Smooth muscle cell (in vitro differentiated cells): ENCODE measurements at regions not wholly inside any gene's neighbourhood (a gene's known extent, or its start where the extent isn't known, plus 50 kb on each side); places are given as distances from the start of the nearest gene placed in this dataset.

ENCODE experiments used
- DNase-seq: peaks from one replicate; lab custom pipeline; 2025; ENCODE audit not compliant: unreplicated experiment; lab: John Stamatoyannopoulos, UW
- H2AFZ ChIP-seq: fragments of 200-600 bp; sonication (generic); 2 replicates; pipeline ENCODE4 v1.6.0; 2016; ENCODE audit warnings: antibody characterized with exemption, low read depth, mild to moderate bottlenecking
- H3F3A ChIP-seq: fragments of 200-600 bp; sonication (generic); 2 replicates; pipeline ENCODE4 v1.6.0; 2017; ENCODE audit warnings: antibody characterized with exemption, low read depth
- H3K27ac ChIP-seq: fragments of 200-600 bp; sonication (generic); 2 replicates; pipeline ENCODE4 v1.5.1; 2016; ENCODE audit warnings: low read depth, mild to moderate bottlenecking
- H3K27me3 ChIP-seq: fragments of 200-600 bp; sonication (generic); 2 replicates; pipeline ENCODE4 v1.6.1; 2016; ENCODE audit warnings: low read depth, mild to moderate bottlenecking
- H3K36me3 ChIP-seq: fragments of 200-600 bp; sonication (generic); 2 replicates; pipeline ENCODE4 v1.5.1; 2016; ENCODE audit warnings: low read depth
- H3K4me1 ChIP-seq: fragments of 200-600 bp; sonication (generic); 2 replicates; pipeline ENCODE4 v1.5.1; 2016; ENCODE audit warnings: low read depth
- H3K4me2 ChIP-seq: fragments of 200-600 bp; sonication (generic); 2 replicates; pipeline ENCODE4 v1.6.0; 2016; ENCODE audit warnings: mild to moderate bottlenecking
- H3K4me3 ChIP-seq: fragments of 200-600 bp; sonication (generic); 2 replicates; pipeline ENCODE4 v1.5.1; 2016; ENCODE audit warnings: mild to moderate bottlenecking
- H3K79me2 ChIP-seq: fragments of 200-600 bp; sonication (generic); 2 replicates; pipeline ENCODE4 v1.6.0; 2016; ENCODE audit warnings: low read depth, mild to moderate bottlenecking
- H3K9ac ChIP-seq: fragments of 200-600 bp; sonication (generic); 2 replicates; pipeline ENCODE4 v1.6.0; 2016; ENCODE audit warnings: low read depth
- H3K9me3 ChIP-seq: fragments of 200-600 bp; sonication (generic); replicated peaks from 2 replicates; pipeline ENCODE4 v1.5.1; 2016; ENCODE audit warnings: low read depth
- H4K20me1 ChIP-seq: fragments of 200-600 bp; sonication (generic); 2 replicates; pipeline ENCODE4 v1.6.0; 2016; ENCODE audit warnings: low read depth
- CTCF ChIP-seq: fragments of 200-600 bp; sonication (generic); IDR thresholded peaks from 2 replicates; pipeline ENCODE4 v1.5.1; 2017; ENCODE audit warnings: borderline replicate concordance, mild to moderate bottlenecking, antibody characterized with exemption; ENCODE audit not compliant: insufficient read depth, poor library complexity, severe bottlenecking
- WGBS: methylation state at CpG from one replicate; pipeline ENCODE4 v1.1.7; 2016; ENCODE audit warnings: low lambda C conversion rate; 5-methylcytosine and 5-hydroxymethylcytosine counted together

GRCh38 chr2:64837925-64838641, 151.1 kb upstream of the SLC1A4 start:
- H3K9me3 ChIP-seq: no peaks in the 10 kb centered on the region
- no peaks in the 10 kb centered on the region for H4K20me1 ChIP-seq
- H3K9ac ChIP-seq: peak overlapping the region; percentile 31
- no peak for TF ChIP-seq CTCF
- peak overlapping the region; percentile 78 for H3K27ac ChIP-seq
- H3K27me3 ChIP-seq: no peaks in the 10 kb centered on the region
- H3K79me2 ChIP-seq: no peaks in the 10 kb centered on the region
- no peak overlapping the region for H3K4me2 ChIP-seq
- H2AFZ ChIP-seq: no peak overlapping the region
- no peak overlapping the region for H3K4me3 ChIP-seq
- DNase-seq: no peak
- no peaks in the 10 kb centered on the region for H3K36me3 ChIP-seq
- WGBS: 75% methylated on average over 8 of the region's 8 CpGs
- H3F3A ChIP-seq: peaks cover 6% of the 10 kb centered on the region
- peaks cover 23% of the 10 kb centered on the region for H3K4me1 ChIP-seq

- peaks cover 23% of the 10 kb centered on the region for H3K4me1 ChIP-seq
- peak overlapping the region; percentile 31 for H3K9ac ChIP-seq
- peak overlapping the region; percentile 78 for H3K27ac ChIP-seq
- no peak overlapping the region for H2AFZ ChIP-seq
- no peak overlapping the region for H3K4me3 ChIP-seq
- H3K79me2 ChIP-seq: no peaks in the 10 kb centered on the region
- H3K27me3 ChIP-seq: no peaks in the 10 kb centered on the region
- peaks cover 6% of the 10 kb centered on the region for H3F3A ChIP-seq
- H4K20me1 ChIP-seq: no peaks in the 10 kb centered on the region
- 4% methylated on average over 2 of the region's 8 CpGs for WGBS
- DNase-seq: no peak
- no peaks in the 10 kb centered on the region for H3K36me3 ChIP-seq
- no peak for TF ChIP-seq CTCF
- no peak overlapping the region for H3K4me2 ChIP-seq
- no peaks in the 10 kb centered on the region for H3K9me3 ChIP-seq
Measured at GRCh38 chr2:64838817-64839216, 150.4 kb upstream of the SLC1A4 start.

- Histone ChIP-seq H3F3A (peaks cover 6% of the 10 kb centered on the region), H3K9me3 (no peaks in the 10 kb centered on the region), H3K4me3 (no peak overlapping the region), H3K4me1 (peaks cover 23% of the 10 kb centered on the region), H2AFZ (no peak overlapping the region), H4K20me1 (no peaks in the 10 kb centered on the region), H3K27me3 (no peaks in the 10 kb centered on the region), H3K9ac (no peak overlapping the region), H3K4me2 (no peak overlapping the region), H3K27ac (peak overlapping the region; percentile 72), H3K36me3 (no peaks in the 10 kb centered on the region), H3K79me2 (no peaks in the 10 kb centered on the region)
- 83% methylated on average over 6 of the region's 6 CpGs for WGBS
- no peak for DNase-seq
- no peak for TF ChIP-seq CTCF
Measured at GRCh38 chr2:64839844-64840243, 149.4 kb upstream of the SLC1A4 start.

GRCh38 chr2:64840426-64840881, 148.7 kb upstream of the SLC1A4 start:
- no peak overlapping the region for H3K4me3 ChIP-seq
- H4K20me1 ChIP-seq: no peaks in the 10 kb centered on the region
- no peaks in the 10 kb centered on the region for H3K36me3 ChIP-seq
- no peaks in the 10 kb centered on the region for H3K79me2 ChIP-seq
- no peaks in the 10 kb centered on the region for H3K9me3 ChIP-seq
- no peak overlapping the region for H3K9ac ChIP-seq
- 83% methylated on average over 4 of the region's 4 CpGs for WGBS
- peak overlapping the region; percentile 38 for H2AFZ ChIP-seq
- no peak for TF ChIP-seq CTCF
- no peak overlapping the region for H3K4me2 ChIP-seq
- H3F3A ChIP-seq: peaks cover 6% of the 10 kb centered on the region
- no peaks in the 10 kb centered on the region for H3K27me3 ChIP-seq
- no peak for DNase-seq
- peaks cover 23% of the 10 kb centered on the region for H3K4me1 ChIP-seq
- no peak overlapping the region for H3K27ac ChIP-seq
